SU-DHL-6 (cell line): ENCODE measurements at regions not wholly inside any gene's neighbourhood (a gene's known extent, or its start where the extent isn't known, plus 50 kb on each side); places are given as distances from the start of the nearest gene placed in this dataset.

Source experiments
- H2AFZ ChIP-seq: fragments of 200-600 bp; sonication (generic); 2 replicates; pipeline ENCODE4 v1.6.1; 2014; ENCODE audit warnings: low read depth, mild to moderate bottlenecking, moderate library complexity, mixed read lengths, antibody characterized with exemption, low read length; ENCODE audit not compliant: severe bottlenecking
- H3F3A ChIP-seq: fragments of 200-600 bp; shearing (Covaris generic); 2 replicates; pipeline ENCODE4 v1.6.0; 2016; ENCODE audit warnings: antibody characterized with exemption, mild to moderate bottlenecking; ENCODE audit not compliant: insufficient read depth
- H3K27ac ChIP-seq: fragments of 200-600 bp; sonication (generic); 2 replicates; pipeline ENCODE4 v1.5.1; 2016; ENCODE audit warnings: low read depth, mild to moderate bottlenecking, low read length, moderate library complexity, mixed read lengths
- H3K27me3 ChIP-seq: fragments of 200-600 bp; sonication (generic), shearing (Covaris generic); 2 replicates; pipeline ENCODE4 v1.6.0; 2014; ENCODE audit warnings: mild to moderate bottlenecking, low read length
- H3K36me3 ChIP-seq: fragments of 200-600 bp; sonication (generic); 2 replicates; pipeline ENCODE4 v1.6.1; 2014; ENCODE audit warnings: mild to moderate bottlenecking, low read length, mixed read lengths
- H3K4me2 ChIP-seq: fragments of 300-600, 200-600 bp; shearing (Covaris generic), sonication (generic); 2 replicates; pipeline ENCODE4 v1.6.0; 2014; ENCODE audit warnings: low read length, low read depth, mild to moderate bottlenecking; ENCODE audit not compliant: poor library complexity, severe bottlenecking
- H3K4me3 ChIP-seq: fragments of 200-600 bp; sonication (generic); 2 replicates; pipeline ENCODE4 v1.5.1; 2014; ENCODE audit warnings: antibody characterized with exemption, low read length, mild to moderate bottlenecking, mixed read lengths; ENCODE audit not compliant: insufficient read depth, poor library complexity, severe bottlenecking
- H3K79me2 ChIP-seq: fragments of 200-600 bp; sonication (generic); 2 replicates; pipeline ENCODE4 v1.6.1; 2014; ENCODE audit warnings: mild to moderate bottlenecking, low read length, moderate library complexity; ENCODE audit not compliant: insufficient read depth
- H3K9ac ChIP-seq: fragments of 200-600 bp; sonication (generic); 2 replicates; pipeline ENCODE4 v1.7.0; 2014; ENCODE audit warnings: mild to moderate bottlenecking, low read length
- H3K9me2 ChIP-seq: fragments of 200-600 bp; sonication (generic); replicated peaks from 2 replicates; pipeline ENCODE4 v1.6.1; 2014; ENCODE audit warnings: low read length; ENCODE audit not compliant: insufficient read depth
- H3K9me3 ChIP-seq: fragments of 200-600 bp; sonication (generic); 2 replicates; pipeline ENCODE4 v1.6.1; 2014; ENCODE audit warnings: low read length, mixed read lengths; ENCODE audit not compliant: insufficient read depth
- H4K20me1 ChIP-seq: fragments of 200-600 bp; sonication (generic); 2 replicates; pipeline ENCODE4 v1.6.1; 2014; ENCODE audit warnings: low read depth, mild to moderate bottlenecking, antibody characterized with exemption, low read length, moderate library complexity, mixed read lengths
- CTCF ChIP-seq: fragments of 200-600 bp; sonication (generic); IDR thresholded peaks from one replicate; pipeline ENCODE4 v1.5.1; 2017; ENCODE audit warnings: antibody characterized with exemption, mild to moderate bottlenecking, low read length, moderate library complexity; ENCODE audit not compliant: insufficient read depth, poor library complexity, severe bottlenecking
- EZH2phosphoT487 ChIP-seq: fragments of 200-600 bp; sonication (generic), shearing (Covaris generic); conservative IDR thresholded peaks from 2 replicates; pipeline ENCODE4 v1.6.1; 2018; ENCODE audit warnings: mild to moderate bottlenecking, antibody characterized with exemption, low read length, moderate library complexity, mixed read lengths

GRCh38 chr4:129335818-129336217 lies 239.9 kb downstream of the C4orf33 start:
- TF ChIP-seq EZH2phosphoT487 (no peak), CTCF (no peak)
- Histone ChIP-seq H4K20me1 (no peaks in the 10 kb centered on the region), H3K27me3 (no peaks in the 10 kb centered on the region), H3K36me3 (no peaks in the 10 kb centered on the region), H3K4me3 (no peak overlapping the region), H3K9me3 (no peaks in the 10 kb centered on the region), H2AFZ (no peak overlapping the region), H3K9ac (no peak overlapping the region), H3F3A (no peaks in the 10 kb centered on the region), H3K79me2 (no peaks in the 10 kb centered on the region), H3K27ac (no peak overlapping the region), H3K9me2 (no peaks in the 10 kb centered on the region), H3K4me2 (no peak overlapping the region)

- Histone ChIP-seq H3K9ac (no peak overlapping the region), H3K36me3 (no peaks in the 10 kb centered on the region), H3K4me2 (no peak overlapping the region), H3K9me3 (no peaks in the 10 kb centered on the region), H2AFZ (no peak overlapping the region), H3F3A (no peaks in the 10 kb centered on the region), H3K79me2 (no peaks in the 10 kb centered on the region), H4K20me1 (no peaks in the 10 kb centered on the region), H3K27ac (no peak overlapping the region), H3K9me2 (no peaks in the 10 kb centered on the region), H3K27me3 (no peaks in the 10 kb centered on the region), H3K4me3 (no peak overlapping the region)
- TF ChIP-seq EZH2phosphoT487 (no peak), CTCF (no peak)
These were observed 240.7 kb downstream of the C4orf33 start for GRCh38 chr4:129336457-129337227.

GRCh38 chr4:129337228-129337620 lies 241.3 kb downstream of the C4orf33 start:
- Histone ChIP-seq H3K4me3 (no peak overlapping the region), H3K4me2 (no peak overlapping the region), H3K9me3 (no peaks in the 10 kb centered on the region), H3F3A (no peaks in the 10 kb centered on the region), H3K27me3 (no peaks in the 10 kb centered on the region), H3K9me2 (no peaks in the 10 kb centered on the region), H3K36me3 (no peaks in the 10 kb centered on the region), H3K9ac (no peak overlapping the region), H2AFZ (no peak overlapping the region), H4K20me1 (no peaks in the 10 kb centered on the region), H3K27ac (no peak overlapping the region), H3K79me2 (no peaks in the 10 kb centered on the region)
- TF ChIP-seq CTCF = no peak
- TF ChIP-seq EZH2phosphoT487 = no peak
